GM20000 (cell line): ENCODE measurements at regions not wholly inside any gene's neighbourhood (a gene's known extent, or its start where the extent isn't known, plus 50 kb on each side); places are given as distances from the start of the nearest gene placed in this dataset.
"Not testable (repeated sequence)": the region's sequence is repeated elsewhere in the genome, so short reads cannot be mapped to it uniquely, and the experiment has no call there.

ENCODE experiments used
- DNase-seq: peaks from one replicate; pipeline ENCODE4 v3.0.0; 2012; ENCODE audit warnings: low spot score
- TF ChIP-seq, protein P1 (sequence below): IDR thresholded peaks from 2 replicates; pipeline ENCODE4 v1.5.1; 2012; ENCODE audit warnings: mild to moderate bottlenecking, control low read depth; ENCODE audit errors: extremely low read depth, missing control alignments

GRCh38 chr10:94240491-94240890 is 122.2 kb downstream of the NOC3L start:
- TF ChIP-seq, protein P1, sequence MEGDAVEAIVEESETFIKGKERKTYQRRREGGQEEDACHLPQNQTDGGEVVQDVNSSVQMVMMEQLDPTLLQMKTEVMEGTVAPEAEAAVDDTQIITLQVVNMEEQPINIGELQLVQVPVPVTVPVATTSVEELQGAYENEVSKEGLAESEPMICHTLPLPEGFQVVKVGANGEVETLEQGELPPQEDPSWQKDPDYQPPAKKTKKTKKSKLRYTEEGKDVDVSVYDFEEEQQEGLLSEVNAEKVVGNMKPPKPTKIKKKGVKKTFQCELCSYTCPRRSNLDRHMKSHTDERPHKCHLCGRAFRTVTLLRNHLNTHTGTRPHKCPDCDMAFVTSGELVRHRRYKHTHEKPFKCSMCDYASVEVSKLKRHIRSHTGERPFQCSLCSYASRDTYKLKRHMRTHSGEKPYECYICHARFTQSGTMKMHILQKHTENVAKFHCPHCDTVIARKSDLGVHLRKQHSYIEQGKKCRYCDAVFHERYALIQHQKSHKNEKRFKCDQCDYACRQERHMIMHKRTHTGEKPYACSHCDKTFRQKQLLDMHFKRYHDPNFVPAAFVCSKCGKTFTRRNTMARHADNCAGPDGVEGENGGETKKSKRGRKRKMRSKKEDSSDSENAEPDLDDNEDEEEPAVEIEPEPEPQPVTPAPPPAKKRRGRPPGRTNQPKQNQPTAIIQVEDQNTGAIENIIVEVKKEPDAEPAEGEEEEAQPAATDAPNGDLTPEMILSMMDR, result no peak
- DNase-seq, result no peak

GRCh38 chr10:94240901-94241300 is 121.8 kb downstream of the NOC3L start:
- TF ChIP-seq, protein P1, result no peak
- no peak for DNase-seq

GRCh38 chr10:94251098-94251497 is 111.6 kb downstream of the NOC3L start:
- no peak for DNase-seq
- TF ChIP-seq, protein P1, result no peak

DNA sequence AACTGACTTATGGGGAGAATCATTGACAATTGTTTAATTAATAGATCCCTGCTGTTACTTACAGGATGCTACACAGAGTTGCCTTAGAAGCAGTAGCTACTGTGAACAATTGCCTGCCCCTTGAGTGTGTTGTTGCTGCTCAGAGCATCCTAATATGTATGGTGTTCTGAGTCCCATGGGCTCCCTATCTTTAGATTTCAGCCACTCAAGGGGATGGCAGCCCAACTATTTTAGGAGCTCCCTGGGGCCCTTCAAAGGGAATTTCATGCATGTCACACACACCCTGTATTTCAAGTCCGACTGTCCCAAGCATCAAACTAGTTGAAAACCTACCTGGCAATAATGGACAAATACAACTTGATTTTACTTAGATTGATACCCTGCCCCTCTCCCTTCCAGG is 111.2 kb downstream of the NOC3L start:
- TF ChIP-seq, protein P1, result no peak
- no peak for DNase-seq

- DNase-seq, result not testable (repeated sequence)
Observed at GRCh38 chr10:94257407-94257806, 105.3 kb downstream of the NOC3L start.

DNA sequence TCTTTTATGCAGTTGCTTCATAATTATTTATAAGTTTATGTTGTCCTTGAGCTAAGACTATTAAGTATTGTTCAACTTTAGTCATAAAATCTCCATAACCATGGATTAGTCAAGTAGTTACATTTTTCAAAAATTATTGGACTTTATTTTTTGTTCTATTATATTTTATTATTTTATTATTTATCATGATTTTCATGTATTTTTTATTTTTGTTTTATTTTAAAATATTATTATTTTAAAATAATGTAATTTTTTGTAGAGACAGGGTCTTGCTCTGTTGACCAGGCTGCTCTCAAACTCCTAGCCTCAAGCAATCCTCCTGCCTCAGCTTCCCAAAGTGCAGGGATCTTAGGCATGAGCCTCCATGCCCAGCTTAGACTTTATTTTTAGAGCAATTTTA is 102.3 kb downstream of the NOC3L start:
- no peak for DNase-seq
- TF ChIP-seq, protein P1, result no peak

DNA sequence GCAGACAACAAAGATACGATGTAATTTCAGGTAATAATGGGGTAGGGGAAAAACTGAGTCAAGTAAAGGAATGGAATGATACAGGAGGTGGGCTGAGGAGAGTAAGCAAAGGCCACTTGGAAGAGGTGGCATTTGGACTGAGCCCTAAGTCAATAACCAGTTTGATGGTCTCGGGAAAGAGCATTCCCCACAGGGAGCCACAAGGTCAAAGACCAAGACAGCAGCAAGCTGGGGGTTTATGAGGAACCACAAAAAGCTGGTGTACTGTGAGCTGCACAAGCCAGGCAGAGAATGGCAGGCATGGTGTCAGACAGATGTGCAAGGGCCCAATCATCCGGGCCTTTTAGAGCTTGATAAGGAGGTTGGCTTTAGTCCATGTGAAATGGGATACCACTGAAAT is 98.7 kb downstream of the NOC3L start:
- DNase-seq, result no peak
- TF ChIP-seq, protein P1, result no peak

DNA sequence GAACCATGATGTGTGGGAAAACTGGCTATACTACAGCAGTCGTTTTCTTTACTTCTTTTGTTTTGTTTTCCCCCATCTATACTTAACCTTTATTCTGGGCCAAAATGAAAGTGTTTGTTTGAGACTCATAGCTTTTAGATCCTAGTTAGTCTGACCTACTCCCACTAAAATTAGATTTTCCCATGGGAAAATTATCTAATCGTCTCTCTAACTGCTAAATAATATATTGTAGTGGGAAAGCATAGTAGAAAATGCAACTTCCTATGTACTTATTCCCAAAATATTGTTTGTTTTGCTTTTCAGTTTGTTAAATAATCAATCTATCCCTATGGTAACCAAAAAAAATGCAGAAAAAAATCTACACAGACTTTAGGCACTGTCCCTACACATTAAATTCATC is 96.6 kb downstream of the NOC3L start:
- no peak for DNase-seq
- TF ChIP-seq, protein P1, result no peak
